Panc1 (cell line): ENCODE measurements at regions not wholly inside any gene's neighbourhood (a gene's known extent, or its start where the extent isn't known, plus 50 kb on each side); places are given as distances from the start of the nearest gene placed in this dataset.

Experiments
- ATAC-seq: fragments of 200-7000 bp; cut with Tn5 transposase; 2 replicates; pipeline ENCODE4 v1.9.1; 2020; ENCODE audit warnings: mild to moderate bottlenecking, moderate library complexity
- BruUV-seq: library from RNA; stranded (reverse); fragments of 400-500 nt; replicated peaks from 2 replicates; lab custom pipeline; 2021; lab: Mats Ljungman, UMichigan
- CTCF ChIA-PET: fragments of 300-600 bp; sonication (Branson Sonifier 250); formaldehyde crosslinking; loops from one replicate; lab custom pipeline; 2022; ENCODE audit warnings: antibody characterized with exemption; lab: Charles Lee
- POLR2A ChIA-PET: fragments of 300-600 bp; sonication (Branson Sonifier 250); formaldehyde crosslinking; loops from one replicate; lab custom pipeline; 2022; ENCODE audit warnings: antibody characterized with exemption; lab: Charles Lee
- DNase-seq: peaks from one replicate; pipeline ENCODE4 v3.0.0-alpha.2; 2010; ENCODE audit warnings: low read depth, low spot score
- H3K27ac ChIP-seq: 2 replicates; pipeline ENCODE4 v1.5.1; 2011; ENCODE audit warnings: mild to moderate bottlenecking, low read length, inconsistent platforms
- H3K27me3 ChIP-seq: fragments of 200-500 bp; sonication (Bioruptor generic); 2 replicates; pipeline ENCODE4 v1.6.0; 2014; ENCODE audit warnings: low read length, inconsistent platforms; ENCODE audit not compliant: control insufficient read depth, insufficient read depth
- H3K36me3 ChIP-seq: fragments of 200-500 bp; sonication (Bioruptor generic); 2 replicates; pipeline ENCODE4 v1.5.1; 2014; ENCODE audit warnings: inconsistent platforms, mild to moderate bottlenecking, low read length, moderate library complexity; ENCODE audit not compliant: control insufficient read depth, insufficient read depth
- H3K4me1 ChIP-seq: 2 replicates; pipeline ENCODE4 v1.5.1; 2011; ENCODE audit warnings: inconsistent platforms, mild to moderate bottlenecking, low read length, moderate library complexity; ENCODE audit not compliant: control insufficient read depth, insufficient read depth
- H3K4me3 ChIP-seq, 2 experiments: 2 replicates each; pipeline ENCODE4 v1.5.1; 2011 to 2012; ENCODE audit warnings: low read depth in 2 of 2, low read length in 2 of 2, mild to moderate bottlenecking in 2 of 2, inconsistent platforms in 1 of 2, moderate library complexity in 1 of 2
- H3K9me3 ChIP-seq: fragments of 200-500 bp; sonication (Bioruptor generic); 2 replicates; pipeline ENCODE4 v1.5.1; 2014; ENCODE audit warnings: low read depth, mild to moderate bottlenecking, inconsistent platforms, low read length, moderate library complexity; ENCODE audit not compliant: control insufficient read depth, insufficient read depth
- POLR2AphosphoS5 ChIP-seq: IDR thresholded peaks from 2 replicates; pipeline ENCODE4 v1.6.1; 2012; ENCODE audit warnings: mild to moderate bottlenecking, low read depth, low read length, moderate library complexity
- SIN3A ChIP-seq: IDR thresholded peaks from 2 replicates; pipeline ENCODE4 v1.6.1; 2012; ENCODE audit warnings: low read depth, mild to moderate bottlenecking, low read length, moderate library complexity, borderline replicate concordance; ENCODE audit not compliant: insufficient read depth
- TCF7L2 ChIP-seq: IDR thresholded peaks from 2 replicates; pipeline ENCODE4 v1.6.1; 2011; ENCODE audit warnings: mild to moderate bottlenecking, low read depth, low read length, inconsistent platforms
- in situ Hi-C: cut with HindIII; loops from 2 replicates; pipeline ENCODE4 v1.10.0; 2016; ENCODE audit warnings: low sequenced_read_pairs, low pct_unique_long_range_greater_than_20kb
- intact Hi-C: fragments of 100-400 bp; cut with micrococcal nuclease; formaldehyde crosslinking; loops from one replicate; pipeline ENCODE4 v1.10.0; 2022; ENCODE audit not compliant: unreplicated experiment
- TF ChIP-seq, protein P1 (sequence below), 2 experiments: IDR thresholded peaks; 2 replicates each; pipeline ENCODE4 v1.6.1; 2011 to 2012; ENCODE audit warnings: low read depth in 2 of 2, control low read depth in 1 of 2, low read length in 1 of 2, mild to moderate bottlenecking in 1 of 2, moderate library complexity in 1 of 2; ENCODE audit not compliant: insufficient read depth in 1 of 2
- TF ChIP-seq, protein P2 (sequence below): fragments of 450-650 bp; IDR thresholded peaks from 2 replicates; pipeline ENCODE4 v1.5.1; 2017; ENCODE audit warnings: mild to moderate bottlenecking

DNA sequence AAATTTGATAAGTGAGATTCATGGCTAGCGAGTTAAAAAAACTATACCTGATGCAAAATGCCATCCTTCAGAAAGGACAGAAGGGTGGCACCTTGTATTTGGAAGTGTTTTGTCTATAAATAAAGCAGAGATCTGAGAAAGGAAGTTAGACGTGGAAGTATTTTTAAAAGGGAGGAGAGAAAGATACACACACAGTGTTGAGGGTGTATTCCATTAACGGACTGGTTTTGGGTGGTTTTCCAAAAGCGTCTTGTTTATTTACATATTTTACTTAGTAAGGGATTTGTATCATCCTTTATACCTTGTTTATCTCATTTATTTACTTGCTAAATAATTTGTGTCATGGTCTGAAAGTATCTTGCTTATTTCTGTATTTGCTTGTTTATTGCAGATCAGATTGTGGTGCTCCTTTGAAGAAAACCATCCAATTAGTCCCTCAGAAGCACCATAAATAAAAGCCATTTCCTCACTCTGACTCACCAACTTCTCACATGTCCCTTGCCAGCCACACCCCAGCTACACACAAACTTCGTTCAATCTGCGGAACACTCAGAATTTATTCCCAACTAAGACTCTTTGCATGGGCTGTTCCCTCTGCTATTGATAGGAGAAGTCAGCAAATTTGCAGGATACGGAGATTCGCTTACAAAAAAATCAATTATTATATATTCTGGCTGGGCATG is 90.8 kb downstream of the FAM124B start:
- Histone ChIP-seq H3K4me3 (no peak overlapping the region), H3K36me3 (no peaks in the 10 kb centered on the region), H3K27me3 (no peaks in the 10 kb centered on the region), H3K27ac (no peak overlapping the region), H3K4me1 (no peaks in the 10 kb centered on the region), H3K9me3 (no peaks in the 10 kb centered on the region)
- POLR2A ChIA-PET: no interaction called here
- intact Hi-C loops (no loop called here), in situ Hi-C loops (no loop called here)
- BruUV-seq: no TSS peak
- ATAC-seq (no peak), DNase-seq (no peak)
- TF ChIP-seq SIN3A (no peak), POLR2AphosphoS5 (no peak), TCF7L2 (no peak)
- TF ChIP-seq, protein P1, sequence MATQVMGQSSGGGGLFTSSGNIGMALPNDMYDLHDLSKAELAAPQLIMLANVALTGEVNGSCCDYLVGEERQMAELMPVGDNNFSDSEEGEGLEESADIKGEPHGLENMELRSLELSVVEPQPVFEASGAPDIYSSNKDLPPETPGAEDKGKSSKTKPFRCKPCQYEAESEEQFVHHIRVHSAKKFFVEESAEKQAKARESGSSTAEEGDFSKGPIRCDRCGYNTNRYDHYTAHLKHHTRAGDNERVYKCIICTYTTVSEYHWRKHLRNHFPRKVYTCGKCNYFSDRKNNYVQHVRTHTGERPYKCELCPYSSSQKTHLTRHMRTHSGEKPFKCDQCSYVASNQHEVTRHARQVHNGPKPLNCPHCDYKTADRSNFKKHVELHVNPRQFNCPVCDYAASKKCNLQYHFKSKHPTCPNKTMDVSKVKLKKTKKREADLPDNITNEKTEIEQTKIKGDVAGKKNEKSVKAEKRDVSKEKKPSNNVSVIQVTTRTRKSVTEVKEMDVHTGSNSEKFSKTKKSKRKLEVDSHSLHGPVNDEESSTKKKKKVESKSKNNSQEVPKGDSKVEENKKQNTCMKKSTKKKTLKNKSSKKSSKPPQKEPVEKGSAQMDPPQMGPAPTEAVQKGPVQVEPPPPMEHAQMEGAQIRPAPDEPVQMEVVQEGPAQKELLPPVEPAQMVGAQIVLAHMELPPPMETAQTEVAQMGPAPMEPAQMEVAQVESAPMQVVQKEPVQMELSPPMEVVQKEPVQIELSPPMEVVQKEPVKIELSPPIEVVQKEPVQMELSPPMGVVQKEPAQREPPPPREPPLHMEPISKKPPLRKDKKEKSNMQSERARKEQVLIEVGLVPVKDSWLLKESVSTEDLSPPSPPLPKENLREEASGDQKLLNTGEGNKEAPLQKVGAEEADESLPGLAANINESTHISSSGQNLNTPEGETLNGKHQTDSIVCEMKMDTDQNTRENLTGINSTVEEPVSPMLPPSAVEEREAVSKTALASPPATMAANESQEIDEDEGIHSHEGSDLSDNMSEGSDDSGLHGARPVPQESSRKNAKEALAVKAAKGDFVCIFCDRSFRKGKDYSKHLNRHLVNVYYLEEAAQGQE (IDR thresholded peaks at IDR 0.05; ENCODE audit: insufficient read depth in 1 of 2, low read depth in 2 of 2, low read length in 1 of 2): no peak
- TF ChIP-seq, protein P2, sequence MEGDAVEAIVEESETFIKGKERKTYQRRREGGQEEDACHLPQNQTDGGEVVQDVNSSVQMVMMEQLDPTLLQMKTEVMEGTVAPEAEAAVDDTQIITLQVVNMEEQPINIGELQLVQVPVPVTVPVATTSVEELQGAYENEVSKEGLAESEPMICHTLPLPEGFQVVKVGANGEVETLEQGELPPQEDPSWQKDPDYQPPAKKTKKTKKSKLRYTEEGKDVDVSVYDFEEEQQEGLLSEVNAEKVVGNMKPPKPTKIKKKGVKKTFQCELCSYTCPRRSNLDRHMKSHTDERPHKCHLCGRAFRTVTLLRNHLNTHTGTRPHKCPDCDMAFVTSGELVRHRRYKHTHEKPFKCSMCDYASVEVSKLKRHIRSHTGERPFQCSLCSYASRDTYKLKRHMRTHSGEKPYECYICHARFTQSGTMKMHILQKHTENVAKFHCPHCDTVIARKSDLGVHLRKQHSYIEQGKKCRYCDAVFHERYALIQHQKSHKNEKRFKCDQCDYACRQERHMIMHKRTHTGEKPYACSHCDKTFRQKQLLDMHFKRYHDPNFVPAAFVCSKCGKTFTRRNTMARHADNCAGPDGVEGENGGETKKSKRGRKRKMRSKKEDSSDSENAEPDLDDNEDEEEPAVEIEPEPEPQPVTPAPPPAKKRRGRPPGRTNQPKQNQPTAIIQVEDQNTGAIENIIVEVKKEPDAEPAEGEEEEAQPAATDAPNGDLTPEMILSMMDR: no peak
- CTCF ChIA-PET: no interaction called here

DNA sequence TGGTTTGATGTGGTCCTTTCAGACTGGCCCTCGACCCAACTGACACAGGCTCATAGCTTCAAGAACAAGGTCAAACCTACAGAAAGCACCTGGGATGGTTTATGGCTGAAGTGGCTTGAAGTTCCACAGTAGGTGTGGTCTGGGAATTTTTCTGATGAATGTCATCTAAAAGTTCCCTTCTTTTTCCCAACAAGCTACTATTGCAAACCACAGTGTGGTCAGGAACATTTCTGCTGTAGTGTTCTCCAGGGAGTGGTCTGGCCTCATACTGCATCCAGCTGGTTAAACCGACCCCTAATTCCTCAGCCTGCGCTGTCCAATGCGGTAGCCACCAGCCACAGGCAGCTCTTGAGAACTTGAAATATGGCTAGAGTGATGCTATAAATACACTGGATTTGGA is 92.7 kb downstream of the FAM124B start:
- H3K27me3 ChIP-seq: no peaks in the 10 kb centered on the region
- H3K4me1 ChIP-seq: no peaks in the 10 kb centered on the region
- BruUV-seq: no TSS peak
- H3K9me3 ChIP-seq: no peaks in the 10 kb centered on the region
- TF ChIP-seq, protein P1 (IDR thresholded peaks at IDR 0.05; ENCODE audit: insufficient read depth in 1 of 2, low read depth in 2 of 2, low read length in 1 of 2): no peak
- TF ChIP-seq SIN3A: no peak
- no peak for DNase-seq
- H3K27ac ChIP-seq: no peak overlapping the region
- H3K36me3 ChIP-seq: no peaks in the 10 kb centered on the region
- ATAC-seq: no peak
- H3K4me3 ChIP-seq: no peak overlapping the region
- CTCF ChIA-PET: no interaction called here
- intact Hi-C loops: no loop called here
- in situ Hi-C loops: no loop called here
- POLR2A ChIA-PET: no interaction called here
